Epithelial cell of prostate (primary cell): ENCODE measurements at regions not wholly inside any gene's neighbourhood (a gene's known extent, or its start where the extent isn't known, plus 50 kb on each side); places are given as distances from the start of the nearest gene placed in this dataset.
"Not testable (repeated sequence)": the region's sequence is repeated elsewhere in the genome, so short reads cannot be mapped to it uniquely, and the experiment has no call there.

Experiments used
- DNase-seq: peaks from one replicate; pipeline ENCODE4 v3.0.0-alpha.2; 2011; ENCODE audit warnings: low read depth, low spot score
- H3K27ac ChIP-seq: fragments of 450-650 bp; 2 replicates; pipeline ENCODE4 v1.5.1; 2017; ENCODE audit warnings: mild to moderate bottlenecking

DNA sequence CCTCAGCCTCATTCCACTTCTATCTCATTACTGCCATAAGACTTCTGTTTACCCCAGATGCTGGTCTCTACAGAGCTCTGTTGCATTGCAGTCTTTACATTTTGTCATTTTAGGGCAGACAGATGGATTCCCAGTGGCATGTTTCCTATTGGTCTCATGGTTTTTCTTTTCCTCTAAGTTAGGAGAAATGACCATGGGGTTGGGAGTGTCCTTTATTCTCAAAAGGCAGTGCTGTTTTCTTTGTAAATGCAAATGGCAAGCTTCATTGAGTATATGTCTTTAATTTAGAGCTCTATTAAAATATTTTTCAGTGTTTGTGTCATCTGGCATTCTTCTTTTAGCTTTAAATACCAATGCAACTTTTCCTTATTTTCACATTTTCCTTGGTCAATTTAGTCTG lies 57.0 kb downstream of the MSTN start:
- no peak for DNase-seq
- H3K27ac ChIP-seq: no peak overlapping the region

GRCh38 chr2:189999661-190000060 lies 62.9 kb downstream of the MSTN start:
- DNase-seq: no peak

DNA sequence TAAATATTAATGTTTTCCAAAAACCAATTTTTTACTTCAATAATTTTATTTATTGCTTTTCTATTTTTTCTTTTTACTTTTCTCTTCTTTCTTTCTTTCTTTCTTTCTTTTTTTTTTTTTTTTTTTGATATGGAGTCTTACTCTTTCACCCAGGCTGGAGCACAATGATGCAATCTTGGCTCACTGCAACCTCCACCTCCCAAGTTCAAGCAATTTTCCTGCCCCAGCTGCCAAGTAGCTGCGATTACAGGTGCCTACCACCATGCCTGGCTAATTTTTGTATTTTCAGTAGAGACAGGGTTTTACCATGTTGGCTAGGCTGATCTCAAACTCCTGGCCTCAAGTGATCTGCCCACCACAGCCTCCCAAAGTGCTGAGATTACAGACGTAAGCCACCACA lies 63.9 kb downstream of the MSTN start:
- DNase-seq: not testable (repeated sequence)

More at GRCh38 chr2:189999661-190000060, 62.9 kb downstream of the MSTN start:
- H3K27ac ChIP-seq: no peak overlapping the region

GRCh38 chr2:189997016-189997415 lies 65.5 kb downstream of the MSTN start:
- no peak for DNase-seq
- H3K27ac ChIP-seq: no peak overlapping the region

More for the DNA sequence above, 63.9 kb downstream of the MSTN start:
- H3K27ac ChIP-seq: not testable (repeated sequence)

DNA sequence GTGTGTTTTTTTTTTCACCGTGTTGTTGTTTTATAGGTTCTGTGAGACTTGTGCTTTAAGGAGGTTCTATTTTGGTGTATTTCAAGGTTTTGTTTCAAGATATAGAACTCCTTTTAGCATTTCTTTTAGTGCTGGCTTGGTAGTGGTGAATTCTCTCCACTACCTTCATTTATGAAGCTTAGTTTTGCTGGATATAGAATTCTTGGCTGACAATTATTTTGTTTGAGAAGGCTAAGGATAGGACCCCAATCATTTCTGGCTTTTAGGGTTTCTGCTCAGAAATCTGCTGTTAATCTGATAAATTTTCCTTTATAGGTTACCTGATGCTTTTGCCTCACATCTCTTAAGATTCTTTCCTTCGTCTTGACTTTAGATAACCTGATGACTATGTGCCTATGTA lies 66.8 kb downstream of the MSTN start:
- DNase-seq: no peak
- H3K27ac ChIP-seq: no peak overlapping the region

- DNase-seq: no peak
- H3K27ac ChIP-seq: no peak overlapping the region
These were observed 79.6 kb downstream of the MSTN start for GRCh38 chr2:189982780-189983394.

DNA sequence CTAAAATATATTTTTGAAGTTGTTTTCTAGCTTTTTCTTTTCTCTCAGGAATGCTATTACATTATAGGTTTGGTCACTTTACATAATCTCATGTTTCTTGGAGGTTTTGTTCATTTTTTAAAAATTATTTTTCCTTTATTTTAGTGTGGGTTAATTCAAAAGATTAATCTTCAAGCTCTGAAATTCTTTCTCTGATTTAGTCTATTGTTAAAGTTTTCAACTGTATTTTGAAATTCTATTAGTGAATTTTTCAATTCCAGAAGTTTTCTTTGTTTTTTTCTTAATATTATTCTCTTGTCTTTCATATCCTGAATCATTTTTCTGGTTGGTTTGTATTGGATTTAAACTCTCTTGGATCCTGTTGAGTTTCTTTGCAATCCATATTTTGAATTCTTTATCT lies 80.4 kb downstream of the MSTN start:
- no peak for DNase-seq
- no peak overlapping the region for H3K27ac ChIP-seq

DNA sequence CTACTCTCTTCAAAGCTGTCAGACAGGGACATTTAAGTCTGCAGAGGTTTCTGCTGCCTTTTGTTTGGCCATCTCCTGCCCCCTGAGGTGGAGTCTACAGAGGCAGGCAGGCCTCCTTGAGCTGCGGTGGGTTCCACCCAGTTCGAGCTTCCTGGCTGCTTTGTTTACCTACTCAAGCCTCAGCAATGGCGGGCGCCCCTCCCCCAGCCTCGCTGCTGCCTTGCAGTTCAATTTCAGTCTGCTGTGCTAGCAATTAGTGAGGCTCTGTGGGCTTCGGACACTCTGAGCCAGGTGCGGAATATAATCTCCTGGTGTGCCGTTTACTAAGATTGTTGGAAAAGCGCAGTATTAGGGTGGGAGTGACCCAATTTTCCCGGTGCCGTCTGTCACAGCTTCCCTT lies 86.0 kb downstream of the MSTN start:
- not testable (repeated sequence) for H3K27ac ChIP-seq, DNase-seq

DNA sequence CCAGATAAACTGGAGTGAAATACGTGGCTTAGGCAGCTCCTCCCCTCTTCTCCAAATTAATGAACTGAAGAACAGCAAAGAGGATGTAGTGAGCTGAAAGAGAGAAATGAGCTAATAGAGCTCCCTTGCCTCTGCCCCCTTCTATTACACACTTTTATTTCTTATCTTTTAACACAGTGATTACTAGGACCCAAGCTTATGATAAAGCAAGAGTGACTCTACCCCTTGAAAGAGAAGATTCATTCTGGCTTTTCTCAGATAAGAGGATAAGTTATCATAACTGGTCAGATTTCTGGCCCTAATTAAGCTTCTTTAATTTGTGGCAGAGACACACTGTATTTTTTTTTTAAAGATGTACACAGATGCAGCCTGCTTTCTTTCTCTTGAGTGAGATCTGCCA lies 102.2 kb downstream of the MSTN start:
- H3K27ac ChIP-seq: no peak overlapping the region
- DNase-seq: no peak

DNA sequence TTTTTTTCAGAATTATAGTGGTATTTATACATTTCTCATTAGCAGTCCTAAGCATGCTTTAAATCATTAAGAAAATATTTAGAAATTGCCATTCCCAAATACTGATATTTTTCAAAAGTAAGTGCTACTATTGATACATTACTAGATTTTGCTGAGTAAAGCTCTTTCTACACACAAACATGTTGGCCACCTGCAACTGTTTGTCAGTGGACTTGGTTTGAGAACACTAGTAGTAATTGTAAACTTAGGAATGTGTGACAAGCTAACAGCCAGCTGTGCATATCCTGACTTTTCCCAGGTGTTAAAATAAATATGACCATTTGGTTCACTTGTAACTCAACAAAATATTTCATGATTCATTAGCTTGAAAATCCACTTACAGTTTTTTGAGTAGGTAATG lies 103.1 kb downstream of the MSTN start:
- no peak overlapping the region for H3K27ac ChIP-seq
- DNase-seq: no peak

DNA sequence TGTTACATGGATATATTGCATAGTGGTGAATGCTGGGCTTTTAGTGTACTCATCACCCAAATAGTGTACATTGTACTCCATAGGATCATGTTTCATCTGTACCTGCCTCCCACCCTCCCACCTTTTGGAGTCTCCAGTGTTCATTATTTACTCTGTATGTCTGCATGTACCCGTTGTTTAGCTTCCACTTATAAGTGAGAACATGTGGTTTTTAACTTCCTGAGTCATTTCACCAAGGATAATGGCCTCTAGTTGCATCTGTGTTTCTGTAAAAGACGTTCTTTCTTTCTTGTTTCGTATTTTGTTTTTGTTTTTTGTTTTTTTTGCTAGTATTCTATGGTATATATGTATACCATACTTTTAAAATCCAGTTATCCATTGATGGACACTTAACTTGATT lies 107.5 kb downstream of the MSTN start:
- DNase-seq: no peak
- H3K27ac ChIP-seq: no peak overlapping the region

- no peak overlapping the region for H3K27ac ChIP-seq
- no peak for DNase-seq
These were observed 109.9 kb downstream of the MSTN start for GRCh38 chr2:189952536-189953109.

- H3K27ac ChIP-seq: no peak overlapping the region
- DNase-seq: no peak
These were observed 110.6 kb downstream of the MSTN start for GRCh38 chr2:189951791-189952535.

- H3K27ac ChIP-seq: no peak overlapping the region
- DNase-seq: no peak
These were observed 119.5 kb downstream of the MSTN start for GRCh38 chr2:189943009-189943408.

- no peak overlapping the region for H3K27ac ChIP-seq
- DNase-seq: no peak
These were observed 121.6 kb downstream of the MSTN start for GRCh38 chr2:189940913-189941312.

DNA sequence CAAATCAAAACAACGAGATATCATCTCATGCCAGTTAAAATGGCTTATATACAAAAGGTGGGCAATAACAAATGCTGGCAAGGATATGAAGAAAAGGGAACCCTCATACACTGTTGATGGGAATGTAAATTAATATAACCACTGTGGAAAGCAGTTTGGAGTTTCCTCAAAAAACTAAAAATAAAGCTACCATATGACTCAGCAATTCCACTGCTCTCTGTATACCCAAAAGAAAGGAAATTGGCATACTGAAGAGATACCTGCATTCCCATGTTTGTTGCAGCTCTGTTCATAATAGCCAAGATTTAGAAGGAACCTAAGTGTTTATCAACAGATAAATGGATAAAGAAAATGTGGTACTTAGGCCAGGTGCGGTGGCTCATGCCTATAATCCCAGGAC lies 124.8 kb downstream of the MSTN start:
- DNase-seq: no peak
- no peak overlapping the region for H3K27ac ChIP-seq

GRCh38 chr2:189933911-189934399 lies 128.6 kb downstream of the MSTN start:
- no peak for DNase-seq
- peak overlapping the region; percentile 27 for H3K27ac ChIP-seq

DNA sequence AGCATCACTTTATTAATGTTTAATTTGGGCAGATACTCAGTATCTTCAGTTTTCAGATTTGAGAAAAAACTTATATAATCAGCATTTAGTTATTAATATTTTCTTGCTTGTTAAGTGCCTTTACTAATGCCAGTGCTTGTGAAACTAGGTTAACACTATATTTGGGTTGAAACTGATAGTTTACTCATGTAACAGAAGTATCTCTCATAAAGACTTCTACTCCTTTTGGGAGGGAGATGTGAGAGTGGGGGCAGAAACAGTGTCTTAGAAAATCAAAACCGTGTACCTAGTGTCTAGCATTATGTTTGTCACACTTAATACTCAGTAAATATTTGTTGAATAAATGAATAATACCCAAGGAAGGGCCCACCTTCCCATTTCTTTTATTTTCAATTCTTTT lies 129.5 kb downstream of the MSTN start:
- no peak overlapping the region for H3K27ac ChIP-seq
- no peak for DNase-seq

DNA sequence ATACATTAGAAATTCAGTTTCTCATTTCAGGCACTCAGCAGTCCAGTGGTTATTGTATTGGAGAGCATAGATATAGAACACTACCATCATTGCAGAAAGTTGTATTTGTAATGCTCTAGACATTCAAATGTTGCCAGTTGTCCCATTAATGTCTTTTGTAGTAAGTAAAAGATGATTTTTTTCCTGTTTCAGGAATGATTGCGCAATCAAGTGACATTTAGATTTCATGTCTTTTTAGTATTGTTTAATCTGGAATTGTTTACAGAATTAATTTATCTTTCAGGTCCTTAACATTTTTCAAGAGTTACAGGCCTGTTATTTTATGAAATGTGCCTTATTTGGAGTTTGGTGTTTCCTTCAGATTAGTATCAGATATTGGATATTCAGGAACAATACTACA lies 134.7 kb downstream of the MSTN start:
- no peak overlapping the region for H3K27ac ChIP-seq
- DNase-seq: no peak
